GM18498 (cell line): ENCODE measurements at regions not wholly inside any gene's neighbourhood (a gene's known extent, or its start where the extent isn't known, plus 50 kb on each side); places are given as distances from the start of the nearest gene placed in this dataset.

Experiments
- ATAC-seq: cut with Tn5 transposase; IDR thresholded peaks from one replicate; pipeline ENCODE4 v1.9.1; 2021; ENCODE audit warnings: mild to moderate bottlenecking, moderate library complexity; ENCODE audit not compliant: unreplicated experiment

DNA sequence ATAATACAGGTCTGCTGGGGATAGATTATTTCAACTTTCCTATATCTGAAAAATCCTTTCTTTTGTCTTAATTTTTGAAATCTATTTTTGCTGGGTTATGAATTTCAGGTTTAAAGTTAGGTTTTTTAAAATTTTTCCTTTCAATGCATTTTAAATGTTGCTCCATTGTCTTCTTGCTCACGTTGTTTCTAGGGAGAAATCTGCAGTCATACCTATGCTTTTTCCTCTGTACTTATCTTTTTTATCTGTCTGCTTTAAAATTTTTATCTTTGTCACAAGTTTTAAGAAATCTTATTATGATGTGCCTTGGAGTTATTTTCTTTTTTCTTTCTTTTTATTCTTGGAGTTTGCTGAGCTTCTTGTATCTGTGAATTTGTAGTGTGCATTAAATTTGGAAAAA, 412.0 kb upstream of the KIF2A start:
- ATAC-seq = no peak

DNA sequence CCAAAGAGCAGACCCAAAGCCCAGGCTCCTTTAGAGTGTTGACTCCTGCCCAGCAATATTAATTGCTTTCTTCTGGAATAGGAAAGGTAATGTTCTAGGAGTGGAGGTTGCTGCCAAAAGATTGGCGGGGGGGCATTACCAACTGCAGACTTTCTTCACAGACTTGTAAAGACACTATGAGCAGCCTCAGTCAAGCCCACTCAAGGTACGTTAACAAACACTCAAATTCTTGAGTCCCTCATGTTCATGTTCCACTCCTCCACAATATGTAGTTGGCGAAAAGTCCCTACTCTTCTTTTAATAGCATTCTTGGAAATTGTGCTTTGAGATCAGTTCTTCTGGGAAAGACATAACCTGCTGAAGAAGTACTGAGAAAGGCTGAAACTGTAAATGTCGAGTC, 409.2 kb upstream of the KIF2A start:
- ATAC-seq = no peak

DNA sequence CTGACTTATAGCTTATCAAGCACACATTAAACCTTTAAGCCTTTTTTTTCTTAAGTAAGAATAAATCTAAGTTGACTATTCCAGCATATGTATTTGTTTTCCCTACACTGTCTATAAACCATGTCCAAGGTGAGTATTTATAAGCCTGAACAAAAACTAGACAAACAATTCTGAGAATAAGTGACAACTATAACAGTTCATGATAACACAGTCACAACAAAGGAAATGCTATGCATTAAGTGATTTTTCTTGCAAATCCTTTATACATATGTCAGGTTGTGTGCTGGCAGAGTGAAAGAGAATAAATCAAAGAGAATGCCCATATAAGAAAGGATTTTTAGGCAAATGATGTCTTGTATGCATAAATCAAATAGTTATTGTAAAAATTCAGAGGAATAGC, 408.8 kb upstream of the KIF2A start:
- no peak for ATAC-seq

DNA sequence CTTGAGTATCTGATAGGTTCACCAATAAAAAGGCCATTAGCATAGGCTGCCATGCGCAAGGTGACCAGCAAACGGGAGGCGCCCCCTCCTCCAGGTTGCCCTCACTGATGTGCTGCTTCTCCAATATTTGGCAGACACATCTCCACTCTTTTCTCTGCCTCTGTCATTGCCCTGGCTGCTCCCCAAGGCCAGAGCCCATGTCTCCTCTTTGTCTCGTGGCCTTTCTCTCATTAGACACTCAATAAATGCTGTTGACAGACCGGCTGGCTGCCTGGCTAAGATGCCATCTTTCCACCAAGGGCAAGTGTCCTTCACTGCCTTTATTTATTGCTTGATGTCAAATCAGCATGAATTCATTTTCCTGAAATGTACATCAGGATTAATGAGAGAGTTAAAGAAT, 404.0 kb upstream of the KIF2A start:
- ATAC-seq = no peak

DNA sequence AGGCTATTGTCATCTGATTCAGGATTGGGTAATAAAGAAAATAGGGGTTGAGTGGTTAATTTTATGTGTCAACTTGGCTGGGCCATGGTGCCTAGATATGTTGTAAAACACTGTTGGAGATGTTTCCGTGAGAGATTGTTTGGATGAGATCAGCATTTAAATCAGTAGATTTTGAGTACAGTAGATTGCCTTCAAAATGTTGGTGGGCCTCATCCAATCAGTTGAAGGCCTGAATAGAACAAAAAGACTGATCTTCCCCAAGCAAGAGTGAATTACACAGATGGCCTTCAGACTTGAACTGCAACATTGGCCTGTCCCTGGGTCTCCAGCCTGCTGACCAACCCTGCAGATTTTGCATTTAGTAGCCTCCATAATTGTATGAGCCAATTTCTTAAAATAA, 401.3 kb upstream of the KIF2A start:
- ATAC-seq = no peak

DNA sequence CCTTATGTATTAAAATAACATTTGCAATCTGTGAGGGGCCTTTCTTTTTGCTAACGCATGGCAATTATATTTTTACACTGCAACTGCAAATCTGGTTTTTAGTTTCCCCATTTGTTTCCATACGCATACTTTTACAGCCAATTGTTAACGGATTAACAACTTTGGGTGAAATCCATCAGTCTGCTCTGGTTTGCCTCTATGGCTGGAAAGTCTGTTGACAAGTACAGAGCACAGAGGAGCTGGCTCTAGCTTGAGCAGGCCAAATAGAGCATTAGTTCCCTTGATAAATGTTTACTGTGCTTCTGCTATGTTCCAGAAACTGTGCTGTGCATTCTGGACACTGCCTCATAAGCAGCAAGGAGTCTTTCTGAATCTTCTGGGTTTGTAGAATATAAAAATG, 400.4 kb upstream of the KIF2A start:
- ATAC-seq = no peak

DNA sequence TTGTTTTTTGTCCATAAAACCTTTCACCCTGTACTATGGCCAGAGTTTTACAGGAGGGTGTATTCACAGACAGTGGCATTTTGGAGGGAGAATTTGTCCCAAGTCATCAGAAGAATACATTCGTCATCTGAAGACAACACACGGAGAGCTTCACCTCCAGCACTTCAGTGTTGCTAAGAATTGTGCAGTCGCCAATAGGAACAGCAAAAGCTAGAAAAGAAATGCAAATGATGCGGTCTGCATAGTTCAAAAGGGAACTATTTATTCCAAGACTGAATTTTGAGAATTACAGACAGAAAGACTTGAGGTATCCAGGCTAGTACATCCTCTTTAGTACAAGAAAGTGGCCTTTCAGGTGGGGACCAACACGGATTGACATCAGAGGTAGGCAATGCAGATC, 399.2 kb upstream of the KIF2A start:
- no peak for ATAC-seq

DNA sequence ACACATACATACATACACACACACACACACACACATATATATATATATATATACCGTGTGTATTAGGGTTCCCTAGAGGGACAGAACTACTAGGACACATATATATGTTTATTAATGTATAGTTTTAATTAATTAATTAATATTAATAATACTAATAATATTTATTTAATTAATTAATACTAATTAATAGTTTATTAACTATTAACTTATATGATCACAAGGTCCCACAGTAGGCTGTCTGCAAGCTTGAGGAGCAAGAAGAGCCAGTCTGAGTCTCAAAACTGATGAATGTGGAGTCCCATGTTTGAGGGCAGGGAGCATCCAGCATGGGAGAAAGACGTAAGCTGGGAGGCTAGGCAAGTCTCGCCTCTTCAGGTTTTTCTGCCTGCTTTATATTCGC, 398.0 kb upstream of the KIF2A start:
- no peak for ATAC-seq

DNA sequence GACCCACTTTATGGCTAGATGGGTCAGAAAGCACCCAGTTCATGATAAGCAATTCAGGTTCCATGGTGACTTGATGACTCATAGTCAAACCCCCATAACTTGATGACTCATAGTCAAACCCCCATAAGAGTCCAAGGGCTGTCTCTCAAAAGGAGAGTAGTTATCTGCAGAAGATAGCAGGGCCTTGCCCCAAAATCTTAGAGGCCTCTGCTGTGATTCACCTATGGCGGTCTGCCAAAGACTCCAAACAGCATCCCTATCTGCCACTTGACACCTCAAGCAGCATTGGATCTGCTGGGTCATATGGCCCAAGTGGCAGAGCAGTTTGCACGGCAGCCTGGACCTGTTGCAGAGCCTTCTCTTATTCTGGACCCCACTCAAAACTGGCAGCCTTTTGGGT, 395.2 kb upstream of the KIF2A start:
- no peak for ATAC-seq

DNA sequence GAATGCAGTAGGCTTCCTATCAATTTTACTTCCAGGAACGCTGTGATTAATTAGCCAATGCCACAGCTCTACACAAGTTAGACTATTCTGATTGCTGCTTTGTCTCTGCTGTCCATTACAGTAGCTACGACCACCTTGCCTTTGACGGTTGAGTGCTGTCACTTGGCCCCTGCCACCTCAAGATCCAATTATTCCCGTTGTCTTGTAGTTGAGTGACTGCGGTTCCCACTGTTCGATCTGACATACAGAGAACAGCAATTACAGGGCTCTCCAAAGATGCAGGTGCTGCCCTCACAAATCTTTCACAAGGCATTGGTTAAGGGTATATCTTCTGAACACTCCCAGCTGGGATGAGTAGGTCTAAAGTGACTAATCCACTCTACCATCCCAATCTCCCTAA, 393.4 kb upstream of the KIF2A start:
- no peak for ATAC-seq

DNA sequence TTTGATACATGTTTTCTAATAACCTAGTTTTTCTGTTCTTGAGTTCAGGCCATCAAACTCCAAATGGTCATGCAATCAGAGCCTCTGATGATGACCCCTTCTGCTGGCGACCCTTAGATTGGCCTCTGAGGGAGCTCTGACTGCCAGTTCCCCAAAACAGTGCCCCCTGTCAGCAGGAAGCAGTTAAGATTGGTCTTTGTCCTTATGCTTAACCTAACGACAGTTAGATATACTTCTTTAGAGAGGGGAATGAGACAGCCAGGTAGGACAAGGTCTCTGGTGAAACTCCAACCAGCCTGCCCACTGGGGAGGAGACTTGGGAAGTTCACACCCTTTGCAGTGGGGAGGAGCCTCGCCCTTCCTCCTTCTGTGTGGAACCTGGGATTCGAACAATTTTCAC, 390.4 kb upstream of the KIF2A start:
- ATAC-seq = no peak

DNA sequence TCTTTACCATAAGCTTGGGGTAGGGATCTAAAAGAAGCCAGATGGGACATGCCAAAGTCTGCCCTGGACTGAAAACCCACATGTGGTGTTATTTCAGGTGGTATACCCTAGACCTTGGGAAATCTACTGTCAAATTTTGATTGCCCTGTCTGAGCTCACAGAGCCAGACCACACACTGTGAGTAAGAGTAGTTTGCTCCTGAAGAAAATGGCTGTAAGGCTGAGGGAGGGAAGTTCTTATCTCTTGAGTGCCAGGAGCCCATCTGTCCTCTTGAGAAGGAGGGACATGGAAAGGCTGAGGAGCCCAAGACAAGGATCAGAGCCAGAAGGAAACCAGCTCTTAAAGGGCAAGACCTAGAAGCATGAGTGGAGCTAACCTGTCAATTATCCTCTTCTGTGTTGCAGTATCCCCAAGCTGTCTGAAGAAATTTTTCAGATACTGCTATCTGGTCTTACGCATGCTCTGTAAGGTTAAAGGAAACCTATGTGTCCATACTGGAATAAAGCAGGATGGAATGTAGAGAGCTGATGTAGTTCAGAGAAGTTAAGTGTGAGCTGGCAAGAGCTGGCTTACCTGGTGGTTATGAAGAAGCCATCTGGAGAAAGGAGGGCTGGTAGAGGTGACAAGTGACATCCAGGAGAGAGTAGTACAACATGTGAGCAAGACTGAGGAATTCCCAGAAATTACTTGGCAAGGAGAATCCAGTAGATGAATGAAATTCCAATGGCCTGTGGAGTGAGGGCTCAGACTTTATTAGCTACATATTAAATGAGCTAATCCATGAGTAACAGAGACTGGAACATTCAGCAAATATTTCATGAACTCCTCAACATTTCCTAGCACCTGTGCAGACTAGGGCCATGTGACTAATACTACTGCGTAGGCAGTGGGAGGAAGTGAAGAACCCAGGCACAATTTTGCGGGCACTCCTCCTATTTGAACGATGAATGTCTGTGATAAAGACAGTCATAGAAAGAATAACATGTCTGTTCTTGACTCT, 389.1 kb upstream of the KIF2A start:
- ATAC-seq = no peak

DNA sequence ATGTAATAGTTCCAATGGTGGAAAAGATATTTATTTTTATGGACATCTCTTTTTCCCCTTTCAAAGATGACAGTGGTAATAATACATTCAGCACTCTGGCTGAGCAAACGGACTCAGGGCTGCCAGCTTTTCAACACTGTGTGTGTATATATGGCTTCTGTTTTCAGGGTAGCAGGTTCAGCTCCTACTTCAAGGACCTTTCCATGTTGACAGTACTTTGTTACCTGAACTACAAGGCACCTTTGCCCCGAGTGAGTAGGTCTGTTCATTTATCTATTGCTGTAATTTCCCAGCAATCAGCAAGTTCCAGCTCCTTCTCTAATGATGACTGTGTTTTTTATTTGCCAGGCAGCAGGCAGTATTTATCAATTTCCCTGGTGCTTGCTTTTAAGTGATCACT, 387.4 kb upstream of the KIF2A start:
- ATAC-seq = no peak

DNA sequence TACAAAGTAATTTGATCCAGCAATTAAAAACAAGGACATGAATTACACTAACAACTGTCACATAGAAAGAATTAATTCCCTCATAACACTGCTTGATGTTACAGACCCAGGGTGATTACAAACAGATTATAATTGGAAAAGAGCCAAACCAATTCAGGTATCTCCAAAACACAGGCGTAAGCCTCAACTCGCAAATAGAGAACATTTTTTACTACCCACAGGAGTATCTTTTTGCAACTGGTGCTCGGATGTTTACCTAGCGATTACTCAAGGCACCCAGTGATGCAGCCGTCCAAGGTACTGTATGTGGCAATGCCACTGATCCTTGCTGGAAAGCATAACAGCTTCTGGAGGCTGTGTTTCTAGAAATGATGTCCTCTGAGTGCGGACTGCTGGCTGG, 386.1 kb upstream of the KIF2A start:
- ATAC-seq = no peak

DNA sequence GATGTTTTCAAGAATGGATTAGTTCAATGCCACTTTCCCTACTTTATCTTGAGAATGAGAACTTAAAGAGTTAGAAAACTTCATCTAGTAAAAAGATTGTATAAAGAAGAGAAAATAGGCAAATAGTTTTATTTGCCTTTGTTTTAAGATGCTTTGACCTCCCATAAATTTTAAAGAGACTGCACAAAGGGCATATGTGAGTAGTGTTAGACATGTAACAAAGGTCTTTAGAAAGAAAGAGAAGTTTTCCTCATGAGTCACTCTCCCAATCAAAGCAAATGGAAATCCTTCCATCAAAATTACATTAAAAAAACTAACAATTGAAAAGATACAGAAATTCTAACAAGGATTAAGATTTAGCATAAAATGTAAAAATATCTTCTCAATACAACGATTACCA, 381.8 kb upstream of the KIF2A start:
- no peak for ATAC-seq

DNA sequence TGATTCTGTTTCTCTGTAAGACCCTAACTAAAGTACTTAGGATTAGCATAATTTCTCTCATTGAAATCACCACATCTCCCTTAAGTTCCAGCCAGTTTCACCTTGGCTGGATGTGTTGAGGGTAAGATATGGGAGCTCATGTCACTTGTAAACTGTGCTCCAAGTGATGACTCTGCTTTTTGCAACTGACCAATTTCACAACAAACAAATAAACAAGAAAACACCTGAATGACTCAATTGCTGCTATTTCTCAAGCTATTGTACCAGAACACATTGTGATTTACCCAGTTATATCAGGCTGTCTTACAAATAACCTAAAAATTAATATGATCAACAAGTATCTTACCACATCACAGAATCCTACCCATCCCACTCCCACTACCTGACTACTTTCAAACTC, 379.1 kb upstream of the KIF2A start:
- no peak for ATAC-seq

DNA sequence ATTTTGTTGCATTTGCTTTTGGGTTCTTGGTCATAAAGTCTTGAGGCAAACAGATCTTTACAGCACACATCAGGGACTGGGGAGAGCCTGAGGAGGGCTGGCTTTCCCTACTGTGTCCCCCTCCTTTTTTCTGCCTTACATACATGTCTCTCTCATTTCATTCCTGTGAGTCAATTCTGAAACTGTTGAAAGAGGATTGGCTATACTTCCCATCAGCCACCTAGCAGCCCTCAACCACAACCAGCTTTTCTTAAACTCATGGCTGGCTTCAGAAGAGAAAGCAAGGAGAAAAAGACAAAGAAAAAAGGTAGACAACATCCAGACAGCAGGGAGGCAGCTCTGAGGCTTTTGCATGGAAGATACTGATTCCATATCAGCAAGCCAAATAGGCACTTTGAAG, 374.8 kb upstream of the KIF2A start:
- no peak for ATAC-seq

DNA sequence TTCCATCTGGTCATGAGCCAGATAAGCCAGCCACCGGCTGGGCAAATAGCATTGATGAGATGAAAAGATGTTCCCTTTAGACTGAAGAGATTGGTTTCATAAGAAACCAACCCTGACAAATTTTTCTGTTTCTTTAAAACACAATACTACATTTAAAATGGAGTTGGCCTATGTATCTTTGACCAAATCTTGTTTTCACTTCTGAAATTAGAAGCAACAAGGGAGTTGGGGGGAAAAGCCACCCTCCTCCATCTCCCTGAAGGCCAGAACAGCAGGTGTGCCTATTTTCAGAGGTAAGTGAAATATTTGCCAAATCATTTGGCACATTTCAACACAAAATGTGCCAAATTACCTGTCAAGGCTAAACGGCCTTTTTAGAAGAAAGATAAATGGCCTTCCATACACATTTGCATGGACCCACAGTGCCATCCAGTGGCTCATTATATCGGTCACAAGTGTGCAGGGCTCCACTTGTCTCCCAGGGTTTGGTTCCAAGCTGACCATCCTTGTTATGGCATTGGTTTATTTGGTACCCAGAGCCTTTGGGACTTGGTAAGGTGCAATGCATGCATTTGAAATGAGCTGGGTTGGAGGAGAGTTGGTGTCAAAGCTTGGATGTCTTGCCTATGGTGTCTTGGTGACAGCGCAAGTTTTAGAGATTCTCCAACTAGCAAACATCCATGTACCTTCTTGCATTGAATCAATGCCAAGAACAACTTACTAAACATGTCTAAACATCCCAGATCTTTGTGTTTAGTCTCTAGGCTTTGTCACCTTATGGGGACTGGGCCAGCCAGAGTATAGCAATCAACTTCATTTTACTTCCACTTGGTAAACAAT, 372.0 kb upstream of the KIF2A start:
- ATAC-seq = peak; percentile 67

DNA sequence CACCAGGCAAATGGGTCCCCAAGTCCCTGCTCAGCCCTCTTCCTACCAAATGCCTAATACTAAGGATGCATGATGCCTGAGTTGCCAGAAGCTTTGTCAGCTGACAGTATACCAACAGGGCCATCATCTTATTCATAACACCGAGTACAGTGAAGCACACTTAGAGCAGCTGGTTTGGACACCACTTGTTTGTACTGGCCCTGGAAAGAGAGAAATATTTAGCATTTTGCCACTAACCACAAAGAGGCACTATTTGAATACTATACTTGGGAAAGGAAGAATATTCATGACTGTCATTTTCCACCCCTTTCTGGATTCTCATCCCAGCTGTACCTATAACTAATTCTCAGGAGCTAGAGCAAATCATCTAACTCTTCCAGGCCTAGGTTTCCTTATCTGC, 364.4 kb upstream of the KIF2A start:
- no peak for ATAC-seq

DNA sequence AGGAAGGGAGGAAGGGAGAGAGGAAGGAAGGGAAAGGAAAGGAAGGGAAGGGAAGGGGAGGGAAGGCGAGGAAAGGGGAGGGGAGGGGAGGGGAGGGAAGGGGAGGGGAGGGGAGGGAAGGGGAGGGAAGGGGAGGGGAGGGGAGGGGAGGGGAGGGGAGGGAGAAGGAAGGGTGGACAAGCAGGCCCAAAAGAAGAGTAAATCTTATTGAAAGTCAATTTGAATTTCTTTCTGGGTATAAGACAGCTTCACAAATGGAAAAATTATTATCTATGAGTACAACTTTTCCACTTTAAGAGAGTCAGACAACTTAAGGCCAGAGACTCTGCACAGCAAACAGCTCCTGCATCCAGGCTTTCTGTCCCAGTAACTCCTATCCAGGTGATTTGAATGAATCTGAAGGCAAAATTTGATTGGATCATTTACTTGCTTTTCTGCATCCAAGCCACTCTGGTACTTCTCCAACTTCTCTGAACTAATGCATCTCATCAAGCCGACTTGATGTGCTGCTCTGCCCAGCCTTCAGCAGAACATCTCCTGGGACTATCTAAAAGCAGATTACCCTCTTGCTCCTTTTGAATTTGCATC, 363.4 kb upstream of the KIF2A start:
- no peak for ATAC-seq

DNA sequence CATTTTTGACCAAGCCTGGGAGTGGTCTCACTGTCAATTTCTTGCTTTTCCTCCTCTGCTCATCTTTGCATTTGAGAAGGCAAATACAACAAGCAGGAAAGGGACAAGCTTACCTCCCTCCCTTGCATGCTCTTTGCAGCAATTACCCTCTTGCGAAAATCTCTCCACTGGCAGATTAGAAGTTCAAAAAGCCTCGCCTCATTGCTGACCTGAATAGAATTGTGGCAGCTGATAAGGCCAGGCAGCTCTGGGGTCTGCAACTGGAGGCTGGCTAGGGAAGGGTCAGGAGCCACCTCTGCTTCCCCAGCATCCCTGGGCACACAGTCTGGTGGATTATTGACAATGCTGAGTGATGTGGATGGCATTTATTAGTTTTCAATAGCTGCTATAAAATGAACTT, 362.3 kb upstream of the KIF2A start:
- no peak for ATAC-seq

DNA sequence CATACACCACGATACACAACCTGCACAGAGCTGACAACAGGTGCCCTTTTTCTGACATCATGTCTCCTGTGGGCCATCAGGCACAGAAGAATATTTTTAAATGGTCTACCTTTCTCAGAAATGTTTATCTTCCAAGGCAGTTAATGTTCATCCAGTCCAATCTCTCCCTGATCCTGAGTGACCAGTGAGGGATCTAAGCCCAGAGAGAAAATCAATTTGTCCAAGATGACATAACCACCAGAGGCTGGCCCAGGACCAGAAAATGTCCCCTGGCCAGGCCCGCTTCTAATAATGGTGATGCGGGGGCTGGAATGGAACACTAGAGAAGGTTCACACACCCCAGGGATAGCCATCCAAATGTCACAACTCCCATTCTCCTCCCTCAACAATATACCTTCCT, 357.9 kb upstream of the KIF2A start:
- no peak for ATAC-seq
